Caco-2 (cell line): ENCODE measurements at regions not wholly inside any gene's neighbourhood (a gene's known extent, or its start where the extent isn't known, plus 50 kb on each side); places are given as distances from the start of the nearest gene placed in this dataset.

Experiments
- BruUV-seq: library from RNA; stranded (reverse); fragments of 400-500 nt; replicated peaks from 2 replicates; lab custom pipeline; 2021; lab: Mats Ljungman, UMichigan
- CTCF ChIA-PET: fragments of 300-600 bp; sonication (Branson Sonifier 250); formaldehyde crosslinking; loops from one replicate; lab custom pipeline; 2022; ENCODE audit warnings: antibody characterized with exemption; lab: Charles Lee
- POLR2A ChIA-PET: fragments of 300-600 bp; sonication (Branson Sonifier 250); formaldehyde crosslinking; loops from one replicate; lab custom pipeline; 2022; ENCODE audit warnings: antibody characterized with exemption; lab: Charles Lee
- DNase-seq, 2 experiments: peaks; one replicate each; pipeline versions ENCODE4 v3.0.0 to v3.0.0-alpha.2; 2020 to 2022
- H3K27me3 ChIP-seq: replicated peaks from 2 replicates; pipeline ENCODE4 v1.6.0; 2011; ENCODE audit warnings: low read length; ENCODE audit not compliant: control insufficient read depth, insufficient read depth
- H3K36me3 ChIP-seq: 2 replicates; pipeline ENCODE4 v1.5.1; 2011; ENCODE audit warnings: low read length; ENCODE audit not compliant: control insufficient read depth, insufficient read depth
- H3K4me1 ChIP-seq: fragments of 250-450 bp; sonication (Bioruptor Pico); 2 replicates; pipeline ENCODE4 v1.5.1; 2020; ENCODE audit warnings: mild to moderate bottlenecking
- H3K4me3 ChIP-seq: 2 replicates; pipeline ENCODE4 v1.5.1; 2011; ENCODE audit warnings: low read depth, mild to moderate bottlenecking, control low read depth, low read length
- H3K9me3 ChIP-seq: fragments of 250-450 bp; sonication (Bioruptor Pico); 2 replicates; pipeline ENCODE4 v1.5.1; 2020; ENCODE audit warnings: mild to moderate bottlenecking, moderate library complexity
- H3K27ac Mint-ChIP-seq: one replicate; pipeline ENCODE4 v1.8.0; 2022; ENCODE audit warnings: mixed read lengths; ENCODE audit not compliant: unreplicated experiment
- H3K27me3 Mint-ChIP-seq: one replicate; pipeline ENCODE4 v1.8.0; 2022; ENCODE audit warnings: mixed read lengths; ENCODE audit not compliant: insufficient read depth, unreplicated experiment
- H3K36me3 Mint-ChIP-seq: one replicate; pipeline ENCODE4 v1.8.0; 2022; ENCODE audit warnings: mild to moderate bottlenecking, mixed read lengths; ENCODE audit not compliant: insufficient read depth, unreplicated experiment
- H3K4me1 Mint-ChIP-seq: one replicate; pipeline ENCODE4 v1.8.0; 2022; ENCODE audit warnings: low read depth, mixed read lengths; ENCODE audit not compliant: unreplicated experiment
- H3K4me3 Mint-ChIP-seq: one replicate; pipeline ENCODE4 v1.8.0; 2022; ENCODE audit warnings: mild to moderate bottlenecking, moderate library complexity, mixed read lengths; ENCODE audit not compliant: unreplicated experiment
- H3K9me3 Mint-ChIP-seq: one replicate; pipeline ENCODE4 v1.8.0; 2022; ENCODE audit warnings: mixed read lengths; ENCODE audit not compliant: unreplicated experiment
- CTCF ChIP-seq, 2 experiments: fragments of 200-600 bp in 1 of 2; IDR thresholded peaks; 1 replicate in 1 of 2; 2 replicates in 1 of 2; pipeline versions ENCODE4 v1.5.1 to v1.8.0; 2011 to 2022; ENCODE audit warnings: antibody characterized with exemption in 1 of 2, control low read depth in 1 of 2, inconsistent platforms in 1 of 2, low read depth in 1 of 2, low read length in 1 of 2, mild to moderate bottlenecking in 1 of 2, moderate library complexity in 1 of 2; ENCODE audit not compliant: insufficient read depth in 1 of 2, severe bottlenecking in 1 of 2, unreplicated experiment in 1 of 2
- intact Hi-C: fragments of 100-400 bp; cut with micrococcal nuclease; formaldehyde crosslinking; loops from one replicate; pipeline ENCODE4 v1.10.0; 2022; ENCODE audit not compliant: unreplicated experiment

GRCh38 chr2:207224381-207224780, 58.6 kb upstream of the KLF7 start:
- peaks cover 3% of the 10 kb centered on the region for H3K9me3 Mint-ChIP-seq
- Histone ChIP-seq H3K36me3 (no peaks in the 10 kb centered on the region), H3K27me3 (no peaks in the 10 kb centered on the region), H3K4me3 (no peak overlapping the region), H3K9me3 (no peaks in the 10 kb centered on the region), H3K4me1 (no peaks in the 10 kb centered on the region)
- H3K4me3 Mint-ChIP-seq = no peak overlapping the region
- H3K27me3 Mint-ChIP-seq = peaks cover 17% of the 10 kb centered on the region
- POLR2A ChIA-PET = no interaction called here
- H3K36me3 Mint-ChIP-seq = no peaks in the 10 kb centered on the region
- CTCF ChIA-PET = no interaction called here
- H3K4me1 Mint-ChIP-seq = no peaks in the 10 kb centered on the region
- intact Hi-C loops = no loop called here
- no TSS peak for BruUV-seq
- no peak overlapping the region for H3K27ac Mint-ChIP-seq
- no peak for TF ChIP-seq CTCF (IDR thresholded peaks at IDR 0.05; ENCODE audit: insufficient read depth in 1 of 2, low read depth in 1 of 2, low read length in 1 of 2, severe bottlenecking in 1 of 2, unreplicated experiment in 1 of 2)
- DNase-seq = no peak

GRCh38 chr2:207224791-207225482, 59.2 kb upstream of the KLF7 start:
- H3K4me3 ChIP-seq = no peak overlapping the region
- H3K36me3 ChIP-seq = no peaks in the 10 kb centered on the region
- Mint-ChIP-seq H3K9me3 (peaks cover 8% of the 10 kb centered on the region), H3K36me3 (no peaks in the 10 kb centered on the region), H3K27me3 (peaks cover 20% of the 10 kb centered on the region), H3K4me1 (no peaks in the 10 kb centered on the region), H3K4me3 (no peak overlapping the region), H3K27ac (no peak overlapping the region)
- no peak for DNase-seq
- no peaks in the 10 kb centered on the region for H3K9me3 ChIP-seq
- no peaks in the 10 kb centered on the region for H3K4me1 ChIP-seq
- CTCF ChIA-PET = no interaction called here
- POLR2A ChIA-PET = no interaction called here
- no TSS peak for BruUV-seq
- no peak for TF ChIP-seq CTCF (IDR thresholded peaks at IDR 0.05; ENCODE audit: insufficient read depth in 1 of 2, low read depth in 1 of 2, low read length in 1 of 2, severe bottlenecking in 1 of 2, unreplicated experiment in 1 of 2)
- intact Hi-C loops = no loop called here
- H3K27me3 ChIP-seq = no peaks in the 10 kb centered on the region

GRCh38 chr2:207225773-207226172, 60.0 kb upstream of the KLF7 start:
- H3K4me1 Mint-ChIP-seq = no peaks in the 10 kb centered on the region
- no peaks in the 10 kb centered on the region for H3K4me1 ChIP-seq
- no peak overlapping the region for H3K4me3 ChIP-seq
- ChIA-PET POLR2A (no interaction called here), CTCF (no interaction called here)
- no peak for DNase-seq
- no peak for TF ChIP-seq CTCF (IDR thresholded peaks at IDR 0.05; ENCODE audit: insufficient read depth in 1 of 2, low read depth in 1 of 2, low read length in 1 of 2, severe bottlenecking in 1 of 2, unreplicated experiment in 1 of 2)
- no peaks in the 10 kb centered on the region for H3K36me3 Mint-ChIP-seq
- intact Hi-C loops = no loop called here
- no peaks in the 10 kb centered on the region for H3K9me3 ChIP-seq
- peaks cover 10% of the 10 kb centered on the region for H3K9me3 Mint-ChIP-seq
- H3K27ac Mint-ChIP-seq = no peak overlapping the region
- no peak overlapping the region for H3K4me3 Mint-ChIP-seq
- peaks cover 20% of the 10 kb centered on the region for H3K27me3 Mint-ChIP-seq
- H3K27me3 ChIP-seq = no peaks in the 10 kb centered on the region
- no TSS peak for BruUV-seq
- H3K36me3 ChIP-seq = no peaks in the 10 kb centered on the region
